GM21825 (cell line): ENCODE measurements at regions not wholly inside any gene's neighbourhood (a gene's known extent, or its start where the extent isn't known, plus 50 kb on each side); places are given as distances from the start of the nearest gene placed in this dataset.
"Not testable (repeated sequence)": the region's sequence is repeated elsewhere in the genome, so short reads cannot be mapped to it uniquely, and the experiment has no call there.

Experiments used
- ATAC-seq: cut with Tn5 transposase; IDR thresholded peaks from one replicate; pipeline ENCODE4 v1.9.1; 2021; ENCODE audit warnings: mild to moderate bottlenecking, moderate library complexity; ENCODE audit not compliant: unreplicated experiment

- ATAC-seq = no peak
These were observed 949.0 kb downstream of the EPHA3 start for GRCh38 chr3:90056281-90057032.

- no peak for ATAC-seq
These were observed 954.6 kb downstream of the EPHA3 start for GRCh38 chr3:90062016-90062415.

- no peak for ATAC-seq
These were observed 955.3 kb downstream of the EPHA3 start for GRCh38 chr3:90062631-90063200.

GRCh38 chr3:90068783-90069182 lies 961.4 kb downstream of the EPHA3 start:
- no peak for ATAC-seq

GRCh38 chr3:90069748-90070147 lies 962.3 kb downstream of the EPHA3 start:
- ATAC-seq = no peak

- no peak for ATAC-seq
These were observed 968.7 kb downstream of the EPHA3 start for GRCh38 chr3:90076136-90076535.

GRCh38 chr3:90080988-90081387 lies 973.6 kb downstream of the EPHA3 start:
- ATAC-seq = no peak

GRCh38 chr3:90086297-90086696 lies 978.9 kb downstream of the EPHA3 start:
- ATAC-seq = not testable (repeated sequence)

- ATAC-seq = no peak
These were observed 980.3 kb downstream of the EPHA3 start for GRCh38 chr3:90087703-90088102.

GRCh38 chr3:90091549-90091948 lies 984.1 kb downstream of the EPHA3 start:
- no peak for ATAC-seq

GRCh38 chr3:90092994-90093393 lies 985.6 kb downstream of the EPHA3 start:
- ATAC-seq = no peak

- ATAC-seq = no peak
These were observed 988.4 kb downstream of the EPHA3 start for GRCh38 chr3:90095811-90096210.

- ATAC-seq = no peak
These were observed 992.1 kb downstream of the EPHA3 start for GRCh38 chr3:90099493-90099892.

- no peak for ATAC-seq
These were observed 994.7 kb downstream of the EPHA3 start for GRCh38 chr3:90102146-90102545.

GRCh38 chr3:90121326-90121725 lies 1013.9 kb downstream of the EPHA3 start:
- no peak for ATAC-seq

- no peak for ATAC-seq
These were observed 1021.0 kb downstream of the EPHA3 start for GRCh38 chr3:90128391-90128790.

- no peak for ATAC-seq
These were observed 1022.3 kb downstream of the EPHA3 start for GRCh38 chr3:90129730-90130129.

GRCh38 chr3:90132197-90132596 lies 1024.8 kb downstream of the EPHA3 start:
- no peak for ATAC-seq

GRCh38 chr3:90134090-90134489 lies 1026.7 kb downstream of the EPHA3 start:
- no peak for ATAC-seq

GRCh38 chr3:90136456-90137191 lies 1029.2 kb downstream of the EPHA3 start:
- ATAC-seq = no peak

GRCh38 chr3:90145094-90145860 lies 1037.9 kb downstream of the EPHA3 start:
- ATAC-seq = no peak
